ENCODE measurements at regions not wholly inside any gene's neighbourhood (a gene's known extent, or its start where the extent isn't known, plus 50 kb on each side); places are given as distances from the start of the nearest gene placed in this dataset.

- no peak for TF ChIP-seq CTCF (conservative IDR thresholded peaks at IDR 0.05; ENCODE audit: low read length)
- no peak for TF ChIP-seq EZH2phosphoT487 (IDR thresholded peaks at IDR 0.05; ENCODE audit: borderline replicate concordance, low read depth, low read length)
Observed at GRCh38 chr14:82689948-82690347, 1156.3 kb upstream of the SEL1L start.

Measured in OCI-LY7 (cell line).